ENCODE measurements at regions not wholly inside any gene's neighbourhood (a gene's known extent, or its start where the extent isn't known, plus 50 kb on each side); places are given as distances from the start of the nearest gene placed in this dataset.
A peak's percentile ranks its signal among the peaks of the same experiment; 100 is the strongest.

- FAIRE-seq (no peak), DNase-seq (peak in 1 of 6 donors; percentile 41), ATAC-seq (no peak)
These were observed 93.1 kb downstream of the RHOB start for GRCh38 chr2:20539776-20540586.

GRCh38 chr2:20540587-20541293 is 93.9 kb downstream of the RHOB start:
- Histone ChIP-seq H3K4me1 (no peaks in the 10 kb centered on the region), H3K27me3 (no peaks in the 10 kb centered on the region), H3K27ac (no peak overlapping the region), H3K4me3 (no peak overlapping the region), H3K36me3 (no peaks in the 10 kb centered on the region), H3K9me3 (no peaks in the 10 kb centered on the region)
- FAIRE-seq (no peak), DNase-seq (peak in 1 of 6 donors; percentile 23), ATAC-seq (no peak)
- 81 to 83% methylated on average over 16 of the region's 16 CpGs for WGBS, 2 donors
- intact Hi-C loops (cut with DNase I) = no loop called here
- no peak for TF ChIP-seq CTCF (IDR thresholded peaks at IDR 0.05)

More at GRCh38 chr2:20539776-20540586, 93.1 kb downstream of the RHOB start:
- H3K4me3 ChIP-seq = no peak overlapping the region
- no peak for TF ChIP-seq CTCF (IDR thresholded peaks at IDR 0.05)
- intact Hi-C loops (cut with DNase I) = no loop called here
- no peak overlapping the region for H3K27ac ChIP-seq
- no peaks in the 10 kb centered on the region for H3K27me3 ChIP-seq
- H3K9me3 ChIP-seq = no peaks in the 10 kb centered on the region
- H3K36me3 ChIP-seq = no peaks in the 10 kb centered on the region
- H3K4me1 ChIP-seq = no peaks in the 10 kb centered on the region
- 73 to 81% methylated on average over 26 of the region's 26 CpGs for WGBS, 2 donors

- Histone ChIP-seq H3K9me3 (no peaks in the 10 kb centered on the region), H3K36me3 (no peaks in the 10 kb centered on the region), H3K27ac (no peak overlapping the region), H3K4me1 (no peaks in the 10 kb centered on the region), H3K4me3 (no peak overlapping the region), H3K27me3 (no peaks in the 10 kb centered on the region)
- 66 to 84% methylated on average over 7 of the region's 7 CpGs for WGBS, 2 donors
- DNase-seq = no peak
- intact Hi-C loops (cut with DNase I) = no loop called here
- FAIRE-seq = no peak
- no peak for ATAC-seq
- TF ChIP-seq CTCF (IDR thresholded peaks at IDR 0.05) = no peak
These were observed 94.4 kb downstream of the RHOB start for GRCh38 chr2:20541294-20541640.

- TF ChIP-seq CTCF (IDR thresholded peaks at IDR 0.05) = no peak
- H3K9me3 ChIP-seq = no peaks in the 10 kb centered on the region
- ATAC-seq (no peak), FAIRE-seq (no peak), DNase-seq (peak in 1 of 6 donors; percentile 51)
- H3K27me3 ChIP-seq = no peaks in the 10 kb centered on the region
- 85 to 92% methylated on average over 5 of the region's 5 CpGs for WGBS, 2 donors
- intact Hi-C loops (cut with DNase I) = no loop called here
- no peak overlapping the region for H3K27ac ChIP-seq
- no peaks in the 10 kb centered on the region for H3K36me3 ChIP-seq
- no peaks in the 10 kb centered on the region for H3K4me1 ChIP-seq
- H3K4me3 ChIP-seq = no peak overlapping the region
These were observed 94.8 kb downstream of the RHOB start for GRCh38 chr2:20541651-20542050.

- H3K27me3 ChIP-seq = no peaks in the 10 kb centered on the region
- intact Hi-C loops (cut with DNase I) = no loop called here
- no peak overlapping the region for H3K4me3 ChIP-seq
- no peaks in the 10 kb centered on the region for H3K9me3 ChIP-seq
- no peaks in the 10 kb centered on the region for H3K36me3 ChIP-seq
- no peak for FAIRE-seq
- 72 to 84% methylated on average over 13 of the region's 13 CpGs for WGBS, 2 donors
- no peak for ATAC-seq
- TF ChIP-seq CTCF (IDR thresholded peaks at IDR 0.05) = no peak
- peak in 1 of 6 donors; percentile 32 for DNase-seq
- H3K27ac ChIP-seq = no peak overlapping the region
- H3K4me1 ChIP-seq = no peaks in the 10 kb centered on the region
These were observed 95.4 kb downstream of the RHOB start for GRCh38 chr2:20542269-20542668.
